Ovary (tissue), 7 donors: ENCODE measurements at regions not wholly inside any gene's neighbourhood (a gene's known extent, or its start where the extent isn't known, plus 50 kb on each side); places are given as distances from the start of the nearest gene placed in this dataset.

Experiments used
- DNase-seq, 5 donors: peaks; one replicate each; pipeline ENCODE4 v3.0.0-alpha.2; 2019 to 2020
- H3K27ac ChIP-seq, 2 donors: fragments of 200-600 bp; one replicate each; pipeline versions ENCODE4 v1.5.1 to v1.8.0; 2019 to 2022
- H3K27me3 ChIP-seq: fragments of 200-600 bp; one replicate; pipeline ENCODE4 v1.8.0; 2022
- H3K36me3 ChIP-seq: fragments of 200-600 bp; sonication (generic); one replicate; pipeline ENCODE4 v1.5.1; 2019
- H3K4me1 ChIP-seq: one replicate; pipeline ENCODE4 v1.8.1; 2013; ENCODE audit warnings: mild to moderate bottlenecking, moderate library complexity; ENCODE audit not compliant: insufficient read depth
- H3K4me3 ChIP-seq: fragments of 200-600 bp; sonication (generic); one replicate; pipeline ENCODE4 v1.5.1; 2017
- H3K9me3 ChIP-seq, 2 donors: fragments of 200-600 bp in 1 of 2; sonication (generic) in 1 of 2; one replicate each; pipeline versions ENCODE4 v1.5.1 to v1.8.1; 2013 to 2019; ENCODE audit warnings: mild to moderate bottlenecking in 1 of 2, moderate library complexity in 1 of 2
- EP300 ChIP-seq: sonication (generic); formaldehyde crosslinking; IDR thresholded peaks from one replicate; pipeline ENCODE4 v1.6.1; 2017; ENCODE audit warnings: antibody characterized with exemption
- POLR2A ChIP-seq: fragments of 450-650 bp; IDR thresholded peaks from one replicate; pipeline ENCODE4 v1.6.1; 2017; ENCODE audit warnings: antibody characterized with exemption, mild to moderate bottlenecking, moderate library complexity
- WGBS, 3 donors: extraction: QIAGEN DNeasy Blood & Tissue Kit in 1 of 3; methylation state at CpG; one replicate each; pipeline versions ENCODE4 v1.1.5 to v1.1.7; 2013 to 2017; 5-methylcytosine and 5-hydroxymethylcytosine counted together
- intact Hi-C, 4 donors: fragments of 100-400 bp; cut with DNase I; formaldehyde crosslinking; loops; one replicate each; pipeline versions ENCODE4 v1.11.0 to v1.15.1; 2022 to 2023
- TF ChIP-seq, protein P1 (sequence below), 3 donors: fragments of 450-650 bp in 2 of 3; fragments of 200-600 bp in 1 of 3; IDR thresholded peaks; one replicate each; pipeline versions ENCODE4 v1.5.1 to v1.8.0; 2016 to 2022; ENCODE audit warnings: antibody characterized with exemption in 3 of 3, mild to moderate bottlenecking in 1 of 3
- donor health status: DM: no; HTN: no; CAD: no; lungs with moderate emphysema.
- donor health status: DM: no; HTN: no; CAD: no.
- donor health status: Bipolar disorder and iron deficiency.
- donor health status: DM: no; HTN: no; CAD: no.
- donor health status: DM: yes; HTN: yes; CAD: no.

DNA sequence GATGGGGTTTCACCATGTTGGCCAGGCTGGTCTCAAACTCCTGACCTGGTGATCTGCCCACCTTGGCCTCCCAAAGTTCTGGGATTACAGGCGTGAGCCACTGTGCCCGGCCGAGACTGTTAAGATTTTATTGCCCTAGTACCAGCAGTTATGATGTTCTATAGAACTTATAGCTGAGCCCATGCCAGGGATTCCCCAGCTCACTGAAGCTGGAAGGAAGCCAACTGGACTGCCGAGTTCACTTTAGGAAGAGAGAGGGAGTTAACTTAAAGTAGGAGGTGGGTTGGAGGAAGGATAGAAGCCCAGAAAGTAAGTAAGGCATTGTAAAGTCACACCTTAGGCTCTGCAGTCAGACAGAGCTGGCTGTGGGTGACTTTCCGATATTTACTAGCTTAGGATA is 101.1 kb upstream of the BOC start:
- Histone ChIP-seq H3K27me3 (no peaks in the 10 kb centered on the region), H3K4me1 (peaks cover 8% of the 10 kb centered on the region), H3K36me3 (no peaks in the 10 kb centered on the region), H3K27ac (no peak overlapping the region), H3K4me3 (no peak overlapping the region), H3K9me3 (no peaks in the 10 kb centered on the region)
- WGBS, 3 donors = 14 to 30% (median 19%) methylated on average over 5 of the region's 5 CpGs
- no peak for DNase-seq
- TF ChIP-seq, protein P1, sequence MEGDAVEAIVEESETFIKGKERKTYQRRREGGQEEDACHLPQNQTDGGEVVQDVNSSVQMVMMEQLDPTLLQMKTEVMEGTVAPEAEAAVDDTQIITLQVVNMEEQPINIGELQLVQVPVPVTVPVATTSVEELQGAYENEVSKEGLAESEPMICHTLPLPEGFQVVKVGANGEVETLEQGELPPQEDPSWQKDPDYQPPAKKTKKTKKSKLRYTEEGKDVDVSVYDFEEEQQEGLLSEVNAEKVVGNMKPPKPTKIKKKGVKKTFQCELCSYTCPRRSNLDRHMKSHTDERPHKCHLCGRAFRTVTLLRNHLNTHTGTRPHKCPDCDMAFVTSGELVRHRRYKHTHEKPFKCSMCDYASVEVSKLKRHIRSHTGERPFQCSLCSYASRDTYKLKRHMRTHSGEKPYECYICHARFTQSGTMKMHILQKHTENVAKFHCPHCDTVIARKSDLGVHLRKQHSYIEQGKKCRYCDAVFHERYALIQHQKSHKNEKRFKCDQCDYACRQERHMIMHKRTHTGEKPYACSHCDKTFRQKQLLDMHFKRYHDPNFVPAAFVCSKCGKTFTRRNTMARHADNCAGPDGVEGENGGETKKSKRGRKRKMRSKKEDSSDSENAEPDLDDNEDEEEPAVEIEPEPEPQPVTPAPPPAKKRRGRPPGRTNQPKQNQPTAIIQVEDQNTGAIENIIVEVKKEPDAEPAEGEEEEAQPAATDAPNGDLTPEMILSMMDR (IDR thresholded peaks at IDR 0.05) = no peak
- TF ChIP-seq EP300 = no peak
- TF ChIP-seq POLR2A = no peak
- intact Hi-C loops = loop anchor here in 1 of 4 donors (10.0 kb wide), 1 partner anchor 45 kb away; no protein-coding TSS in a partner anchor

GRCh38 chr3:113111011-113111707 is 100.2 kb upstream of the BOC start:
- 36 to 64% (median 39%) methylated on average over 5 of the region's 5 CpGs for WGBS, 3 donors
- Histone ChIP-seq H3K36me3 (no peaks in the 10 kb centered on the region), H3K27me3 (no peaks in the 10 kb centered on the region), H3K4me3 (no peak overlapping the region), H3K9me3 (no peaks in the 10 kb centered on the region), H3K4me1 (peaks cover 8% of the 10 kb centered on the region), H3K27ac (no peak overlapping the region)
- no peak for DNase-seq
- TF ChIP-seq EP300 (no peak), POLR2A (no peak)
- TF ChIP-seq, protein P1 (IDR thresholded peaks at IDR 0.05) = no peak
- intact Hi-C loops = loop anchor here in 1 of 4 donors (10.0 kb wide), 1 partner anchor 46 kb away; no protein-coding TSS in a partner anchor

DNA sequence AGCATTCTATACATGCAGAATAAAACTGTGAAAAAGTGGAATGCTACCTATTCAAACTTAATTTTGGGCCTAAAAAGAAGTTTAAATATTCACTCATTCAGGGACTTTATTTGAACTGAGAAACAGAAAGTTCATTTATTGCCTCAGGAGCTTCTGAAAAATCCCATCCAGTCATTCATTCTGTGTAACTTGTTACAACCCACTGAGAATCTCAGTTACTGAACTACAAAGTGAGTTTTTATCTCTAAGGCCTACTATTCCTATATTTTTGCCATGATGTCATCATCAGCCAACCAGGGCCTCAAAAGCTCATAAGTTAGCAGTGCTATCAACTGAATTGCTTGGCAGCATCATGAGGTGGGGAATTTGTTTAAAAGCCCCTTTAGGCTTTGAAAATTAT is 98.0 kb upstream of the BOC start:
- peaks cover 12% of the 10 kb centered on the region for H3K4me1 ChIP-seq
- H3K27ac ChIP-seq = no peak overlapping the region
- H3K27me3 ChIP-seq = no peaks in the 10 kb centered on the region
- TF ChIP-seq, protein P1 (IDR thresholded peaks at IDR 0.05) = no peak
- no peak for TF ChIP-seq EP300
- no peak for TF ChIP-seq POLR2A
- no peak overlapping the region for H3K4me3 ChIP-seq
- H3K36me3 ChIP-seq = no peaks in the 10 kb centered on the region
- intact Hi-C loops = loop anchor here in 1 of 4 donors (10.0 kb wide), 1 partner anchor 49 kb away; no protein-coding TSS in a partner anchor
- no peak for DNase-seq
- no peaks in the 10 kb centered on the region for H3K9me3 ChIP-seq

DNA sequence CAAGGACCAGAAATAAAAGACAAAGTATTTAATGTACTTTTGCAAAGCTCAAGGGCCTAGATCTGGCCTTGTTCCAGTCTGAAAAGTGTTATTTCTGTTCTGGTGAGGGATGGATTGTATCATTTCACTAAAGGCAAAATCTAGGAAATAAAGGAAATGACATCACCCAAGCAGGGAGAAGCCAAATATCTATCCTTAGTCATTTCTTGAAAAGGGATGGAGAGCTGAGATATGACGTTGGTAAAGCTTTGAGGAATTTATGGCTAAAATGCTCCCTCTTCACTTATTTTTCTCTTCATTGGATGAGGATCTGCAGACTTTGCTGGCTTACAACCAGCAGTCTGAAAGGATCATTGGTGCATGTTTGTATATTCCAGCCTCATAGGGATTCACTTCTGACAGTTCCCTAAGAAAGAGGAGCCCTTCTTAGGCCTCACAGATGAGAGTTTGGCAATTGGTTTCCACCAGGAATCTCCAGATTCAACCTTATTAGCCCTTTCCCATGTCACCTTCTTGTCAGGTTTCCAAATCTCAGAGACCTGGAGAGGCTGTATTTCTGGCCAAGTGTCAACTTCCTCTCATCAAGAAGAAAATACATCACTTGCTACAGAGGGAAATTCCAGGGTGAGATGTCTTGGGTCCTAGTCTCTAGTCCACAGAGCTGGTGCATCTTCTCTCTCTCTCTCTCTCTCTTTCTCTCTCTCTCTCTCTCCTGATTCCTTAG is 93.7 kb upstream of the BOC start:
- Histone ChIP-seq H3K4me1 (peaks cover 4% of the 10 kb centered on the region), H3K36me3 (no peaks in the 10 kb centered on the region), H3K27ac (no peak overlapping the region), H3K9me3 (no peaks in the 10 kb centered on the region), H3K27me3 (no peaks in the 10 kb centered on the region), H3K4me3 (no peak overlapping the region)
- no peak for TF ChIP-seq EP300
- TF ChIP-seq POLR2A = no peak
- TF ChIP-seq, protein P1 (IDR thresholded peaks at IDR 0.05) = no peak
- intact Hi-C loops = loop anchor here in 1 of 4 donors (10.0 kb wide), 1 partner anchor 53 kb away; no protein-coding TSS in a partner anchor
- WGBS, 3 donors = 9 to 17% (median 12%) methylated on average over 1 of the region's 1 CpG
- no peak for DNase-seq
